Heart left ventricle (tissue), 16 donors: ENCODE measurements at regions not wholly inside any gene's neighbourhood (a gene's known extent, or its start where the extent isn't known, plus 50 kb on each side); places are given as distances from the start of the nearest gene placed in this dataset.
A peak's percentile ranks its signal among the peaks of the same experiment; 100 is the strongest.

Source experiments
- ATAC-seq, 4 donors: fragments of 200-7000 bp; cut with Tn5 transposase; one replicate each; pipeline ENCODE4 v1.9.1; 2020 to 2022; ENCODE audit warnings: moderate library complexity in 4 of 4, mild to moderate bottlenecking in 3 of 4, moderate number of reproducible peaks in 1 of 4
- DNase-seq, 5 donors: peaks; one replicate each; pipeline ENCODE4 v3.0.0-alpha.2; 2020
- H3K27ac ChIP-seq, 12 donors: fragments of 200-600 bp; sonication (generic) in 4 of 12; one replicate each; pipeline versions ENCODE4 v1.5.0 to v1.8.0; 2016 to 2022; ENCODE audit warnings: mild to moderate bottlenecking in 2 of 12
- H3K27me3 ChIP-seq, 9 donors: fragments of 200-600 bp; sonication (generic) in 2 of 9; one replicate each; pipeline versions ENCODE4 v1.5.1 to v1.8.0; 2016 to 2022; ENCODE audit warnings: mild to moderate bottlenecking in 3 of 9
- H3K36me3 ChIP-seq, 9 donors: fragments of 200-600 bp; sonication (generic) in 2 of 9; one replicate each; pipeline versions ENCODE4 v1.5.0 to v1.8.0; 2018 to 2022; ENCODE audit warnings: mild to moderate bottlenecking in 2 of 9
- H3K4me1 ChIP-seq, 12 donors: fragments of 200-600 bp; sonication (generic) in 4 of 12; one replicate each; pipeline versions ENCODE4 v1.5.0 to v1.8.0; 2016 to 2022; ENCODE audit warnings: mild to moderate bottlenecking in 3 of 12
- H3K4me3 ChIP-seq, 12 donors: fragments of 200-600 bp; sonication (generic) in 4 of 12; one replicate each; pipeline versions ENCODE4 v1.5.0 to v1.8.0; 2017 to 2022; ENCODE audit warnings: mild to moderate bottlenecking in 9 of 12, moderate library complexity in 4 of 12
- H3K9me3 ChIP-seq, 12 donors: fragments of 200-600 bp; sonication (generic) in 4 of 12; one replicate each; pipeline versions ENCODE4 v1.5.0 to v1.8.0; 2016 to 2022; ENCODE audit warnings: mild to moderate bottlenecking in 1 of 12
- CTCF ChIP-seq, 12 donors: fragments of 200-600 bp; sonication (generic) in 4 of 12; IDR thresholded peaks; one replicate each; pipeline versions ENCODE4 v1.5.0 to v1.8.0; 2018 to 2022; ENCODE audit warnings: antibody characterized with exemption in 12 of 12, mild to moderate bottlenecking in 5 of 12
- POLR2A ChIP-seq, 2 donors: fragments of 450-650 bp; IDR thresholded peaks; one replicate each; pipeline ENCODE4 v1.6.1; 2017; ENCODE audit warnings: antibody characterized with exemption in 2 of 2, mild to moderate bottlenecking in 2 of 2, moderate library complexity in 2 of 2
- WGBS, 4 donors: extraction: QIAGEN DNeasy Blood & Tissue Kit in 2 of 4; methylation state at CpG; one replicate each; pipeline versions ENCODE4 v1.1.5 to v1.1.7; 2013 to 2018; 5-methylcytosine and 5-hydroxymethylcytosine counted together
- intact Hi-C, 10 donors: fragments of 100-400 bp; cut with DNase I; formaldehyde crosslinking; loops; one replicate each; pipeline versions ENCODE4 v1.11.1 to v1.14.2; 2022
- donor health status: ischemic (EF 13 %, LVEDD 7.1; RV severe dilation, severe dysfunction).
- donor health status: healthy with polysubstance abuse.
- donor health status: DM: no; HTN: yes; CAD: no.
- donor health status: DM: no; HTN: no; CAD: no.
- donor health status: ischemic (EF 25% LVEDD 6.9; RV normal size, moderate dysfunction).
- donor health status: ischemic (EF 25% LVEDD 5.7; RV mildly dilated, moderate dysfunction).
- donor health status: healthy.
- donor health status: DM: yes; HTN: yes; CAD: no.
- donor health status: ischemic (EF 35%, LVEDD 5.7; RV mildly dilated, moderate dysfunction).
- donor health status: nonischemic (EF 11% LVEDD 7.7; RV severe dilation, severe dysfunction).
- donor health status: DM: yes; HTN: yes; CAD: no.
- donor health status: PGD.
- donor health status: ischemic (EF 29% LVEDD 5.4; RV normal size, mild dysfunction).
- donor health status: nonischemic (EF 23%, LVEDD 6.1; RV moderate dilation, normal function).

GRCh38 chr6:73923905-73924485 lies 228.0 kb downstream of the CD109 start:
- Histone ChIP-seq H3K9me3 (peaks cover 0 to 28% (median 9%) of the 10 kb centered on the region in 12 donors), H3K27me3 (no peaks in the 10 kb centered on the region), H3K4me1 (peaks cover 0 to 3% (median 0%) of the 10 kb centered on the region in 12 donors), H3K4me3 (no peak overlapping the region), H3K36me3 (no peaks in the 10 kb centered on the region), H3K27ac (peak overlapping the region in 6 of 12 donors; percentile 11 to 43 (median 32))
- 56 to 69% (median 66%) methylated on average over 1 of the region's 1 CpG for WGBS, 4 donors
- intact Hi-C loops: no loop called here
- peak in 4 of 5 donors; percentile 43 to 62 (median 48) for DNase-seq
- no peak for TF ChIP-seq POLR2A (IDR thresholded peaks at IDR 0.05)
- TF ChIP-seq CTCF (IDR thresholded peaks at IDR 0.05): no peak
- ATAC-seq: peak; percentile 85 to 98 (median 92)

GRCh38 chr6:73903155-73903554 lies 207.2 kb downstream of the CD109 start:
- H3K27me3 ChIP-seq: no peaks in the 10 kb centered on the region
- no peak overlapping the region for H3K4me3 ChIP-seq
- H3K27ac ChIP-seq: no peak overlapping the region
- no peaks in the 10 kb centered on the region for H3K36me3 ChIP-seq
- ATAC-seq (no peak), DNase-seq (no peak)
- H3K9me3 ChIP-seq: peaks cover 0 to 38% (median 19%) of the 10 kb centered on the region in 12 donors
- no peak for TF ChIP-seq CTCF (IDR thresholded peaks at IDR 0.05)
- no peaks in the 10 kb centered on the region for H3K4me1 ChIP-seq
- intact Hi-C loops: no loop called here
- WGBS, 4 donors: 74 to 96% (median 84%) methylated on average over 5 to 14 of the region's 14 CpGs

DNA sequence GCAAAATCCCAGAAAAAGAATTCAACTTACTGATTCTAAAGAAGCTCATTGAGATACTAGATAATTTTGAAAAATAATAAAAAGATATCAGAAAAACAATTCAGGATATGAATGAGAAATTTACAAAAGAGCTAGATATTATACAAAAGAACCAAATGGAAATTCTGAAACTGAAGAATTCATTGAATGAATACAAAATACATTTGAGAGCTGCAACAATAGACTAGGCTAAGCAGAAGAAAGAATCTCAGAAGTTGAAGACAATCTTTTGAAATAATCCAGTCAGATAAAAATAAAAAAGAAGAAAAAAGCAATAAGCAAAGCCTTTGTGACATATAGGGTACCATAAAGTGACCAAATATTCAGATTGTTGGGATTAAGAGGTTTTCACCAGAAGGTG lies 206.0 kb downstream of the CD109 start:
- TF ChIP-seq CTCF (IDR thresholded peaks at IDR 0.05) (no peak), POLR2A (IDR thresholded peaks at IDR 0.05) (no peak)
- intact Hi-C loops: no loop called here
- Histone ChIP-seq H3K9me3 (peaks cover 0 to 38% (median 19%) of the 10 kb centered on the region in 12 donors), H3K27ac (no peak overlapping the region), H3K4me3 (no peak overlapping the region), H3K36me3 (no peaks in the 10 kb centered on the region), H3K4me1 (no peaks in the 10 kb centered on the region), H3K27me3 (no peaks in the 10 kb centered on the region)
- ATAC-seq (no peak), DNase-seq (no peak)

- DNase-seq (no peak), ATAC-seq (no peak)
- no peak for TF ChIP-seq POLR2A (IDR thresholded peaks at IDR 0.05)
- TF ChIP-seq CTCF (IDR thresholded peaks at IDR 0.05): no peak
- H3K4me1 ChIP-seq: no peaks in the 10 kb centered on the region
- no peak overlapping the region for H3K27ac ChIP-seq
- no peak overlapping the region for H3K4me3 ChIP-seq
- no peaks in the 10 kb centered on the region for H3K27me3 ChIP-seq
- intact Hi-C loops: no loop called here
- H3K36me3 ChIP-seq: no peaks in the 10 kb centered on the region
- peaks cover 0 to 38% (median 19%) of the 10 kb centered on the region in 12 donors for H3K9me3 ChIP-seq
Measured at GRCh38 chr6:73901311-73901710, 205.3 kb downstream of the CD109 start.
